Neural cell (in vitro differentiated cells): ENCODE measurements at regions not wholly inside any gene's neighbourhood (a gene's known extent, or its start where the extent isn't known, plus 50 kb on each side); places are given as distances from the start of the nearest gene placed in this dataset.

Experiments used
- CTCF ChIP-seq: fragments of 450-650 bp; IDR thresholded peaks from 2 replicates; pipeline ENCODE4 v1.5.1; 2014; ENCODE audit warnings: antibody characterized with exemption, mild to moderate bottlenecking, moderate library complexity; ENCODE audit not compliant: poor library complexity, severe bottlenecking
- EP300 ChIP-seq: fragments of 450-650 bp; conservative IDR thresholded peaks from 2 replicates; pipeline ENCODE4 v1.6.1; 2014; ENCODE audit warnings: antibody characterized with exemption, mild to moderate bottlenecking, moderate library complexity; ENCODE audit not compliant: poor library complexity, severe bottlenecking
- EZH2 ChIP-seq: fragments of 200-600, 300-800 bp; shearing (Covaris generic), sonication (generic); IDR thresholded peaks from 2 replicates; pipeline ENCODE4 v1.6.1; 2014; ENCODE audit warnings: antibody characterized with exemption, low read length, borderline replicate concordance, mild to moderate bottlenecking; ENCODE audit not compliant: insufficient read depth, poor library complexity, severe bottlenecking
- POLR2AphosphoS5 ChIP-seq: IDR thresholded peaks from 2 replicates; pipeline ENCODE4 v1.6.1; 2012
- REST ChIP-seq: IDR thresholded peaks from 2 replicates; pipeline ENCODE4 v1.6.1; 2012; ENCODE audit warnings: borderline replicate concordance

GRCh38 chrX:42577936-42578470, 200.0 kb downstream of the PPP1R2C start:
- TF ChIP-seq CTCF (no peak), EP300 (no peak), EZH2 (no peak), REST (no peak), POLR2AphosphoS5 (no peak)
